ENCODE measurements at regions not wholly inside any gene's neighbourhood (a gene's known extent, or its start where the extent isn't known, plus 50 kb on each side); places are given as distances from the start of the nearest gene placed in this dataset.

DNA sequence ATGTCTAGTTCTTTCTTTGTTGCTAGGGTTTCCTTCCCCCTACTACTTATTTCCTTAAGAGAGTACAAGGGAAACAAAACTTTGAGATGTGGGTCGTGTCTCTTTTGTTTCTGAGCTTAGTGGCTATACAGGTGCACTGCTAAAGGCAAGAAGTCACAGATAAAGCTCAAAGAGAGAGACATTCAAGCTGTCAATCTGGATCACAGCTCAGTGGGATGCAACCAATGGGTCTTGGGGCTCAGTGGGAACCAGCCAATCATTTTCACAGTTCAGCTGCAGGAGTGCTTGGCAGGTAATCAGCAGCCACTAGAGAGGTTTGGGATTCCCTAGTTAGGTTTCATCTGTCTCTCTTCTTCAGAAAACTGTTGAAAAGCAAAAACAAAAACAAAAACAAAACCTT lies 135.4 kb upstream of the SGCD start:
- Histone ChIP-seq H3K4me2 (ENCODE audit: low read depth, low read length) (no peak overlapping the region), H3K27ac (ENCODE audit: low read length) (no peak overlapping the region), H3K9ac (ENCODE audit: low read length) (no peak overlapping the region), H3K9me2 (replicated peaks; ENCODE audit: insufficient read depth, low read length) (no peaks in the 10 kb centered on the region), H3K4me3 (ENCODE audit: low read length) (no peak overlapping the region), H4K20me1 (ENCODE audit: insufficient read depth, low read length) (no peaks in the 10 kb centered on the region), H3K79me2 (ENCODE audit: low read length) (no peaks in the 10 kb centered on the region), H2AFZ (ENCODE audit: low read length) (no peak overlapping the region), H3K4me1 (ENCODE audit: low read length) (no peaks in the 10 kb centered on the region), H3K36me3 (replicated peaks; ENCODE audit: insufficient read depth, low read length) (no peaks in the 10 kb centered on the region), H3F3A (ENCODE audit: insufficient read depth, low read length) (no peaks in the 10 kb centered on the region), H3K27me3 (replicated peaks; ENCODE audit: insufficient read depth, low read length) (no peaks in the 10 kb centered on the region), H3K9me3 (replicated peaks; ENCODE audit: insufficient read depth, low read length) (no peaks in the 10 kb centered on the region)
- TF ChIP-seq EZH2phosphoT487 (IDR thresholded peaks at IDR 0.05; ENCODE audit: low read length) (no peak), EZH2 (optimal IDR thresholded peaks at IDR 0.05; ENCODE audit: low read depth, low read length) (no peak)
- TF ChIP-seq, protein P1, sequence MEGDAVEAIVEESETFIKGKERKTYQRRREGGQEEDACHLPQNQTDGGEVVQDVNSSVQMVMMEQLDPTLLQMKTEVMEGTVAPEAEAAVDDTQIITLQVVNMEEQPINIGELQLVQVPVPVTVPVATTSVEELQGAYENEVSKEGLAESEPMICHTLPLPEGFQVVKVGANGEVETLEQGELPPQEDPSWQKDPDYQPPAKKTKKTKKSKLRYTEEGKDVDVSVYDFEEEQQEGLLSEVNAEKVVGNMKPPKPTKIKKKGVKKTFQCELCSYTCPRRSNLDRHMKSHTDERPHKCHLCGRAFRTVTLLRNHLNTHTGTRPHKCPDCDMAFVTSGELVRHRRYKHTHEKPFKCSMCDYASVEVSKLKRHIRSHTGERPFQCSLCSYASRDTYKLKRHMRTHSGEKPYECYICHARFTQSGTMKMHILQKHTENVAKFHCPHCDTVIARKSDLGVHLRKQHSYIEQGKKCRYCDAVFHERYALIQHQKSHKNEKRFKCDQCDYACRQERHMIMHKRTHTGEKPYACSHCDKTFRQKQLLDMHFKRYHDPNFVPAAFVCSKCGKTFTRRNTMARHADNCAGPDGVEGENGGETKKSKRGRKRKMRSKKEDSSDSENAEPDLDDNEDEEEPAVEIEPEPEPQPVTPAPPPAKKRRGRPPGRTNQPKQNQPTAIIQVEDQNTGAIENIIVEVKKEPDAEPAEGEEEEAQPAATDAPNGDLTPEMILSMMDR (IDR thresholded peaks at IDR 0.05; ENCODE audit: low read length) = no peak
- DNase-seq = no peak

DNA sequence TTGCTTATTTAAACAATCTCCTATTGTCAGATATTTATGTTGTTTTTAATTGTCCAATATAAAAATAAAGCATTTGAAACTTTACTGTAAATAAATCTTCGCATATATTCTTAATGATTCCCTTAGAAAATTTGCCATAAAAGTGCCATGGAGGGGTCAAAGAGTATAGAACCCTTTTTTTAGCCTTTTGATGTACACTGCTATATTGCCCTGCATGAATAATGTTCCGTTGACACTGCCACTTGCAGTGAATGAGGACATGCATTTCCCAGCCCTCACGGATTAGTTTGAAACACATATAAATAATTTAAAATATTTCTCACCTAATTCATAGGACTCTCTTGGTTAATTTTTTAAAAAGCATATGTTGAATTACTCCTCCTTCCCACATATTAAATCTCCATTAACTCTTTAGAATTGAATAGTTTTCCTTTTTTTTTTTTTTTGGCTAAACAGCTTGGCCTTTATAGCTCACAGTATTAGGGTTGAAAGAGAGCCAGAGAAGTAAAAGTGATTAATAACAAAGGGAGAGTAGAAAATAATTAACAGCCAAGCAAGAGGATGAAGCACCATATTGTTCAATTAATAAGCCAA lies 129.8 kb upstream of the SGCD start:
- TF ChIP-seq EZH2phosphoT487 (IDR thresholded peaks at IDR 0.05; ENCODE audit: low read length) (no peak), EZH2 (optimal IDR thresholded peaks at IDR 0.05; ENCODE audit: low read depth, low read length) (no peak)
- TF ChIP-seq, protein P1 (IDR thresholded peaks at IDR 0.05; ENCODE audit: low read length) = no peak
- no peak for DNase-seq
- Histone ChIP-seq H3K79me2 (ENCODE audit: low read length) (no peaks in the 10 kb centered on the region), H3K9me2 (replicated peaks; ENCODE audit: insufficient read depth, low read length) (no peaks in the 10 kb centered on the region), H3K27ac (ENCODE audit: low read length) (no peak overlapping the region), H3K9ac (ENCODE audit: low read length) (no peak overlapping the region), H4K20me1 (ENCODE audit: insufficient read depth, low read length) (no peaks in the 10 kb centered on the region), H3K4me2 (ENCODE audit: low read depth, low read length) (no peak overlapping the region), H2AFZ (ENCODE audit: low read length) (no peak overlapping the region), H3K4me3 (ENCODE audit: low read length) (no peak overlapping the region), H3K4me1 (ENCODE audit: low read length) (no peaks in the 10 kb centered on the region), H3K36me3 (replicated peaks; ENCODE audit: insufficient read depth, low read length) (no peaks in the 10 kb centered on the region), H3K27me3 (replicated peaks; ENCODE audit: insufficient read depth, low read length) (no peaks in the 10 kb centered on the region), H3F3A (ENCODE audit: insufficient read depth, low read length) (no peaks in the 10 kb centered on the region), H3K9me3 (replicated peaks; ENCODE audit: insufficient read depth, low read length) (no peaks in the 10 kb centered on the region)

DNA sequence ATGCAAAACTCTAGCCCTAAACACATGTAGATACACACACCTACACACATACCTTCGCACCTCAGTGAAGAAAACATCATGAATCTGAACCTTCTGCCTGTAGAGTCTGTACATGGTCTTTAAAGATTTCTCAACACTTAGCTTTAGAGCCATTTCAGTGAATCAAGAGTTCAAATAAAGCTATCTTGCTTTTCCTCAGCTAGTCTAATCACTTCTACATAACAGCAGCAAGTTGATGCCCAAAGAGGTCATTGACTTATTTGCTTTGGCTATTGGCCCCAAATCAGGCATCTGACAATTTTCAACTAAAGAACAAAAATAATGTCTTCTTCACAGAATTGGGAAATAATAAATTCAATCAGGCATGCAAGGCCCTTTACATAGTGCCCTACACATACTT lies 127.9 kb upstream of the SGCD start:
- TF ChIP-seq EZH2phosphoT487 (IDR thresholded peaks at IDR 0.05; ENCODE audit: low read length) = no peak
- TF ChIP-seq, protein P1 (IDR thresholded peaks at IDR 0.05; ENCODE audit: low read length) = no peak
- no peak for TF ChIP-seq EZH2 (optimal IDR thresholded peaks at IDR 0.05; ENCODE audit: low read depth, low read length)
- H3K27ac ChIP-seq (ENCODE audit: low read length) = no peak overlapping the region
- no peak for DNase-seq

More for the DNA sequence above, 127.9 kb upstream of the SGCD start:
- Histone ChIP-seq H3K4me3 (ENCODE audit: low read length) (no peak overlapping the region), H3F3A (ENCODE audit: insufficient read depth, low read length) (no peaks in the 10 kb centered on the region), H3K9ac (ENCODE audit: low read length) (no peak overlapping the region), H3K36me3 (replicated peaks; ENCODE audit: insufficient read depth, low read length) (no peaks in the 10 kb centered on the region), H4K20me1 (ENCODE audit: insufficient read depth, low read length) (no peaks in the 10 kb centered on the region), H3K79me2 (ENCODE audit: low read length) (no peaks in the 10 kb centered on the region), H3K4me2 (ENCODE audit: low read depth, low read length) (no peak overlapping the region), H3K9me3 (replicated peaks; ENCODE audit: insufficient read depth, low read length) (no peaks in the 10 kb centered on the region), H3K27me3 (replicated peaks; ENCODE audit: insufficient read depth, low read length) (no peaks in the 10 kb centered on the region), H3K4me1 (ENCODE audit: low read length) (no peaks in the 10 kb centered on the region), H3K9me2 (replicated peaks; ENCODE audit: insufficient read depth, low read length) (no peaks in the 10 kb centered on the region), H2AFZ (ENCODE audit: low read length) (no peak overlapping the region)

All from MM.1S (cell line).